Lower leg skin (tissue), 4 donors: ENCODE measurements at regions not wholly inside any gene's neighbourhood (a gene's known extent, or its start where the extent isn't known, plus 50 kb on each side); places are given as distances from the start of the nearest gene placed in this dataset.

Experiments used
- DNase-seq, 2 donors: peaks; one replicate each; pipeline ENCODE4 v3.0.0-alpha.2; 2019; ENCODE audit warnings: low spot score in 2 of 2
- H3K4me3 ChIP-seq: fragments of 200-600 bp; sonication (generic); 2 replicates; pipeline ENCODE4 v1.5.1; 2017; ENCODE audit warnings: mild to moderate bottlenecking, low read depth; ENCODE audit not compliant: poor library complexity, severe bottlenecking
- CTCF ChIP-seq, 3 donors: fragments of 450-650 bp; IDR thresholded peaks; one replicate each; pipeline ENCODE4 v1.5.1; 2016; ENCODE audit warnings: antibody characterized with exemption in 3 of 3, mild to moderate bottlenecking in 3 of 3, moderate library complexity in 2 of 3
- POLR2A ChIP-seq, 2 donors: fragments of 450-650 bp; IDR thresholded peaks; one replicate each; pipeline ENCODE4 v1.6.1; 2016 to 2017; ENCODE audit warnings: antibody characterized with exemption in 2 of 2, mild to moderate bottlenecking in 1 of 2, moderate library complexity in 1 of 2
- WGBS, 2 donors: methylation state at CpG; one replicate each; pipeline ENCODE4 v1.1.5; 2018; 5-methylcytosine and 5-hydroxymethylcytosine counted together
- intact Hi-C: fragments of 100-400 bp; cut with DNase I; formaldehyde crosslinking; loops from one replicate; pipeline ENCODE4 v1.15.0; 2023; ENCODE audit warnings: low total_unique reads

GRCh38 chr13:85512421-85512820, 286.8 kb downstream of the SLITRK6 start:
- H3K4me3 ChIP-seq: no peak overlapping the region
- DNase-seq: no peak
- WGBS, 2 donors: 78 to 90% methylated on average over 7 of the region's 7 CpGs
- intact Hi-C loops: no loop called here
- TF ChIP-seq CTCF (IDR thresholded peaks at IDR 0.05): no peak
- no peak for TF ChIP-seq POLR2A (IDR thresholded peaks at IDR 0.05)

DNA sequence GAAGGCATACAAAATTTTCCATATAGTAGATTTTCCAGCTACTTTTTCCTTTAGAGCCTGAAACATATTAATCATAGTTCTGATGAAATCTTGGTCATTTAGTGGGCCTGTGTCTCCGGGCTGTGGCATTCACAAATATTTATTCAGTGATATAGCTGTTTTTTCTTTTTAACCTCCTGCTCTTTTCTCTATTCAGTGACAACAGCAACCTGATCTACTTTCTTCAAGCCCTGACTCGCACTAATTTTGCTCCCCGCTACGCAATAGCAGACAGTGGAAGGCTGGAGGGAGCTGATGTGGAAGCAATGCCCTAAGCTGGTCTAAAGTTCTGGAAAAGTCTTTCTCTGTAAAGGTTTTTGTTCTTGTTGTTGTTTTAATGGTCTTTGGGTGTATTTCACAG, 289.7 kb downstream of the SLITRK6 start:
- no peak for TF ChIP-seq POLR2A (IDR thresholded peaks at IDR 0.05)
- TF ChIP-seq CTCF (IDR thresholded peaks at IDR 0.05): no peak
- WGBS, 2 donors: 45 to 55% methylated on average over 4 of the region's 4 CpGs
- DNase-seq: no peak
- intact Hi-C loops: no loop called here
- H3K4me3 ChIP-seq: no peak overlapping the region

DNA sequence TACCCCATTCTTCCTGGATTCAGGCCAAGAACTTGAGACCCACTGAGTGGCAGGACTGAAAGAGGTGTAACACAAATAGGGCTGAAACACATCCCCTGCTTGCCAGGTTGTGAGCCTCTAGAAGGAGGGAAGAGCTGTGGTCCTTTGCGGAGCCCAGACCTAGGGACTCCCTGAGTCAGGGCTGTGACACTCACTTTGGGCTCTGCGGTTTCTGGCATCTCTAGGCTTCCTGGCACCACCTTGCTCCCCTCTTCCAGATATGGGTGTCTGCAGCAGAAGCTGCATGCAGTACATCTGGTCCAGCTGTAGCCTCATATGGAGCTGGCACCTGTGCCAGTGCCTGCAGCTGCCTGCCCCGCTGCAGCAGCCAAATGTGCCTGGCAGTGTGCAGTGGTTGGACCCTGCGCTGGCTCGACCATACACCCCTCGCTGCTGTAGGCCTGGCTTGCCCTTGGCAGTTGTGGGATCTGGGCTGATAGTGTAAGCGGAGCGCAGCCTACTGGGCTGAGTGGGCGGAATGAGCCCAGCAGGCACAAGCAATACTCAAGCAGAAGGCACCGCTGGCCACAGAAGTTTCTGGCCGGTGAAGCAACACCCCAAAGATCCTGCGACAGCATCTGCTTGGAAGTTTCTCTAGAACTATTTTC, 290.4 kb downstream of the SLITRK6 start:
- H3K4me3 ChIP-seq: no peak overlapping the region
- 47 to 65% methylated on average over 9 to 10 of the region's 12 CpGs for WGBS, 2 donors
- TF ChIP-seq POLR2A (IDR thresholded peaks at IDR 0.05) (no peak), CTCF (IDR thresholded peaks at IDR 0.05) (no peak)
- intact Hi-C loops: no loop called here
- DNase-seq: no peak

GRCh38 chr13:85503797-85504196, 295.4 kb downstream of the SLITRK6 start:
- intact Hi-C loops: no loop called here
- H3K4me3 ChIP-seq: no peak overlapping the region
- TF ChIP-seq POLR2A (IDR thresholded peaks at IDR 0.05): no peak
- TF ChIP-seq CTCF (IDR thresholded peaks at IDR 0.05): no peak
- 26 to 29% methylated on average over 2 of the region's 2 CpGs for WGBS, 2 donors
- DNase-seq: no peak

GRCh38 chr13:85501616-85502015, 297.6 kb downstream of the SLITRK6 start:
- intact Hi-C loops: no loop called here
- DNase-seq: no peak
- TF ChIP-seq POLR2A (IDR thresholded peaks at IDR 0.05): no peak
- TF ChIP-seq CTCF (IDR thresholded peaks at IDR 0.05): no peak
- H3K4me3 ChIP-seq: no peak overlapping the region

- no peak for DNase-seq
- 71 to 78% methylated on average over 3 of the region's 3 CpGs for WGBS, 2 donors
- H3K4me3 ChIP-seq: no peak overlapping the region
- intact Hi-C loops: no loop called here
- no peak for TF ChIP-seq POLR2A (IDR thresholded peaks at IDR 0.05)
- no peak for TF ChIP-seq CTCF (IDR thresholded peaks at IDR 0.05)
These were observed 298.4 kb downstream of the SLITRK6 start for GRCh38 chr13:85500696-85501256.
